Pancreas (tissue), 10 donors: ENCODE measurements at regions not wholly inside any gene's neighbourhood (a gene's known extent, or its start where the extent isn't known, plus 50 kb on each side); places are given as distances from the start of the nearest gene placed in this dataset.
"Not testable (repeated sequence)": the region's sequence is repeated elsewhere in the genome, so short reads cannot be mapped to it uniquely, and the experiment has no call there.

Experiments
- ATAC-seq, 4 donors: fragments of 200-7000 bp; cut with Tn5 transposase; one replicate each; pipeline versions ENCODE4 v1.8.0 to v1.9.1; 2020; ENCODE audit warnings: mild to moderate bottlenecking in 4 of 4, moderate library complexity in 4 of 4
- DNase-seq, 6 donors: peaks; one replicate each; pipeline ENCODE4 v3.0.0-alpha.2; 2020
- FAIRE-seq: peaks from 2 replicates; lab custom pipeline; 2012; peaks lifted over from hg19 to GRCh38; lab: Jason Lieb, UNC
- H3K27ac ChIP-seq, 4 donors: fragments of 200-600 bp; sonication (generic); 1 replicate in 3 of 4; 2 replicates in 1 of 4; pipeline versions ENCODE4 v1.5.0 to v1.8.0; 2020
- H3K27me3 ChIP-seq, 4 donors: fragments of 200-600 bp; one replicate each; pipeline ENCODE4 v1.8.0; 2021
- H3K36me3 ChIP-seq, 3 donors: fragments of 200-600 bp; sonication (generic) in 1 of 3; one replicate each; pipeline versions ENCODE4 v1.5.0 to v1.8.0; 2020 to 2021
- H3K4me1 ChIP-seq, 3 donors: fragments of 200-600 bp; one replicate each; pipeline ENCODE4 v1.8.0; 2021
- H3K4me3 ChIP-seq, 4 donors: fragments of 200-600 bp; sonication (generic) in 2 of 4; one replicate each; pipeline versions ENCODE4 v1.5.0 to v1.8.0; 2020 to 2021
- H3K9me3 ChIP-seq, 4 donors: fragments of 200-600 bp; one replicate each; pipeline ENCODE4 v1.8.0; 2021
- WGBS, 2 donors: extraction: QIAGEN DNeasy Blood & Tissue Kit; methylation state at CpG; one replicate each; pipeline ENCODE4 v1.1.7; 2013; 5-methylcytosine and 5-hydroxymethylcytosine counted together
- intact Hi-C, 3 donors: fragments of 100-400 bp; cut with DNase I; formaldehyde crosslinking; loops; one replicate each; pipeline versions ENCODE4 v1.11.1 to v1.14.2; 2022
- TF ChIP-seq, protein P1 (sequence below), 4 donors: fragments of 200-600 bp; sonication (generic) in 3 of 4; IDR thresholded peaks; one replicate each; pipeline versions ENCODE4 v1.5.0 to v1.8.0; 2021; ENCODE audit warnings: antibody characterized with exemption in 4 of 4
- donor health status: healthy with polysubstance abuse.
- donor health status: DM: no; HTN: no; CAD: no; lungs with moderate emphysema.
- donor health status: DM: no; HTN: no; CAD: no.
- donor health status: control.
- donor health status: control.
- donor health status: Bipolar disorder and iron deficiency.
- donor health status: DM: yes; HTN: yes; CAD: no.
- donor health status: DM: no; HTN: no; CAD: no.
- donor health status: DM: no; HTN: no; CAD: no.
- donor health status: DM: yes; HTN: yes; CAD: no.

DNA sequence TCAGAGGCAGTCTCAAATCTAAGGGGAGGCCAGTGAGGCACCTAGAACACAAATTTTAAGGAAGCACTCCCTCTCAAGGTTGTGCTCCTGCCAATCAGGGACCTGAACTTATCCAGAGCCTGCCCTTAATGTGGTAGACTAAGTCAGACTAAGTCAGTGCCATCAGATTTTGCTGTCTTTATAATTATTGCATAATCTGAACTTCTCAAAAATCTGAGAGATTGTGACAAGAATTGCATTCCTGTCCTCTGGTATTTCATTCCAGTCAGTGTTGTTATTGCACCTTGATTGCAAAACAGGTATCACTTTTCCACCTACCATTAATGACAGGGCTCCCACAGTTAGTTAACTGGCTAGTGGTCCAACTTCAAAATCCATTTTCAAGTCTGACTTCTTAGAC is 197.1 kb upstream of the HCN1 start:
- no peaks in the 10 kb centered on the region for H3K27me3 ChIP-seq
- no peak for ATAC-seq
- intact Hi-C loops: no loop called here

DNA sequence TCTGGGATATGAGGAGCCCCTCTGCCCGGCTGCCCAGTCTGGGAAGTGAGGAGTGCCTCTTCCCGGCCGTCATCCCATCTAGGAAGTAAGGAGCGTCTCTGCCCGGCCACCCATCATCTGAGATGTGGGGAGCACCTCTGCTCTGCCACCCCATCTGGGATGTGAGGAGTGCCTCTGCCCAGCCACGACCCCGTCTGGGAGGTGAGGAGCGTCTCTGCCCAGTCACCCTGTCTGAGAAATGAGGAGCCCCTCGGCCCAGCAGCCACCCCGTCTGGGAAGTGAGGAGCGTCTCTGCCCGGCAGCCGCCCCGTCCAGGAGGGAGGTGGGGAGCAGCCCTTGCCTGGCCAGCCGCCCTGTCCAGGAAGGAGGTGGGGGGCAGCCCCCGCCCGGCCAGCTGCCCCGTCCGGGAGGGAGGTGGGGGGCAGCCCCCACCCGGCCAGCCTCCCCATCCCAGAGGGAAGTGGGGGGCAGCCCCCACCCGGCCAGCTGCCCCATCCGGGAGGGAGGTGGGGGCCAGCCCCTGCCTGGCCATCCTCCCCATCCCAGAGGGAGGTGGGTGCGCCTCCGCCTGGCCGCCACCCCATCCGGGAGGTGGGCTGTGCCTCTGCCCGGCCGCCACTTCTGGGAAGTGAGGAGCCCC is 194.4 kb upstream of the HCN1 start:
- H3K9me3 ChIP-seq, H3K27ac ChIP-seq, H3K27me3 ChIP-seq, H3K4me3 ChIP-seq, FAIRE-seq, ATAC-seq, intact Hi-C loops, H3K4me1 ChIP-seq, H3K36me3 ChIP-seq: not testable (repeated sequence)
- DNase-seq: peak in 2 of 6 donors; percentile 11 to 70
- 84 to 86% methylated on average over 19 to 28 of the region's 28 CpGs for WGBS, 2 donors

More for the DNA sequence above, 197.1 kb upstream of the HCN1 start:
- Histone ChIP-seq H3K4me3 (no peak overlapping the region), H3K27ac (no peak overlapping the region), H3K9me3 (no peaks in the 10 kb centered on the region), H3K36me3 (no peaks in the 10 kb centered on the region), H3K4me1 (no peaks in the 10 kb centered on the region)
- no peak for DNase-seq
- no peak for FAIRE-seq
- TF ChIP-seq, protein P1, sequence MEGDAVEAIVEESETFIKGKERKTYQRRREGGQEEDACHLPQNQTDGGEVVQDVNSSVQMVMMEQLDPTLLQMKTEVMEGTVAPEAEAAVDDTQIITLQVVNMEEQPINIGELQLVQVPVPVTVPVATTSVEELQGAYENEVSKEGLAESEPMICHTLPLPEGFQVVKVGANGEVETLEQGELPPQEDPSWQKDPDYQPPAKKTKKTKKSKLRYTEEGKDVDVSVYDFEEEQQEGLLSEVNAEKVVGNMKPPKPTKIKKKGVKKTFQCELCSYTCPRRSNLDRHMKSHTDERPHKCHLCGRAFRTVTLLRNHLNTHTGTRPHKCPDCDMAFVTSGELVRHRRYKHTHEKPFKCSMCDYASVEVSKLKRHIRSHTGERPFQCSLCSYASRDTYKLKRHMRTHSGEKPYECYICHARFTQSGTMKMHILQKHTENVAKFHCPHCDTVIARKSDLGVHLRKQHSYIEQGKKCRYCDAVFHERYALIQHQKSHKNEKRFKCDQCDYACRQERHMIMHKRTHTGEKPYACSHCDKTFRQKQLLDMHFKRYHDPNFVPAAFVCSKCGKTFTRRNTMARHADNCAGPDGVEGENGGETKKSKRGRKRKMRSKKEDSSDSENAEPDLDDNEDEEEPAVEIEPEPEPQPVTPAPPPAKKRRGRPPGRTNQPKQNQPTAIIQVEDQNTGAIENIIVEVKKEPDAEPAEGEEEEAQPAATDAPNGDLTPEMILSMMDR (IDR thresholded peaks at IDR 0.05): no peak

DNA sequence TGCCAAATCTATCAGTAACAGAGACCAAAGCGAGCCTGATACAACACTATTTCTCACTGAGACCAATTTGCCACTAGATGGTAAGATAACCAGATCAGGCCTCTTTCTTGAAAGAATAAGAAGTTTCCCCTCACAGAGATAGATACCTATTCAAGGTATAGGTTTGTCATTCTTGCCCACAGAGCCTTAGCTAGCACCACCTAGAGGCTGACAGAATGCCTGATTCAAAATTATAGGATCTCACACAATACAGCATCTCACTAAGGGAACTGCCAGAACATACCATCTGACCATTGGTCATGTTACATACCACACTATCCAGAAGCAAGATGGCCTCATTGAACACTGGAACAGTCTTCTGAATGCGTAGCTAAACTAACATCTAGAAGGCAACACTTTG is 166.6 kb upstream of the HCN1 start:
- no peak overlapping the region for H3K27ac ChIP-seq
- no peaks in the 10 kb centered on the region for H3K27me3 ChIP-seq
- intact Hi-C loops: no loop called here
- no peaks in the 10 kb centered on the region for H3K36me3 ChIP-seq
- H3K9me3 ChIP-seq: no peaks in the 10 kb centered on the region
- no peak for DNase-seq
- FAIRE-seq: no peak
- no peaks in the 10 kb centered on the region for H3K4me1 ChIP-seq
- TF ChIP-seq, protein P1 (IDR thresholded peaks at IDR 0.05): no peak
- no peak overlapping the region for H3K4me3 ChIP-seq
- ATAC-seq: no peak
- WGBS, 2 donors: 15 to 25% methylated on average over 2 of the region's 2 CpGs

DNA sequence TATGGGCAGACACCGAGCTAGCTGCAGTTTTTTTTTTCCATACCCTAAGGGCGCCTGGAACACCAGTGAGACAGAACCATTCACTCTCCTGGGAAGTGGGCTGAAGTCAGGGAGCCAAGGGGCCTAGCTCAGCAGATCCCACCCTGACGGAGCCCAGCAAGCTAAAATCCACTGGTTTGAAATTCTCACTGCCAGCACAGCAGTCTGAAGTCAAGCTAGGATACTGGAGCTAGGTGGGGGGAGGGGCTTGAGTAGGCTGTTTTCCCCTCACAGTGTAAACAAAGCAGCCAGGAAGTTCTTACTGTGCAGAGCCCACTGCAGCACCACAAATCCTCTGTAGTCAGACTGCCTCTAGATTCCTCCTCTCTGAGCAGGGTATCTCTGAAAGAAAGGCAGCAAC is 151.7 kb upstream of the HCN1 start:
- DNase-seq (no peak), ATAC-seq (no peak), FAIRE-seq (no peak)
- TF ChIP-seq, protein P1 (IDR thresholded peaks at IDR 0.05): no peak
- H3K4me3 ChIP-seq: no peak overlapping the region
- WGBS, 2 donors: 28 to 43% methylated on average over 3 of the region's 3 CpGs
- H3K9me3 ChIP-seq: no peaks in the 10 kb centered on the region
- no peaks in the 10 kb centered on the region for H3K4me1 ChIP-seq
- H3K27me3 ChIP-seq: no peaks in the 10 kb centered on the region
- H3K27ac ChIP-seq: no peak overlapping the region
- intact Hi-C loops: no loop called here
- H3K36me3 ChIP-seq: no peaks in the 10 kb centered on the region

DNA sequence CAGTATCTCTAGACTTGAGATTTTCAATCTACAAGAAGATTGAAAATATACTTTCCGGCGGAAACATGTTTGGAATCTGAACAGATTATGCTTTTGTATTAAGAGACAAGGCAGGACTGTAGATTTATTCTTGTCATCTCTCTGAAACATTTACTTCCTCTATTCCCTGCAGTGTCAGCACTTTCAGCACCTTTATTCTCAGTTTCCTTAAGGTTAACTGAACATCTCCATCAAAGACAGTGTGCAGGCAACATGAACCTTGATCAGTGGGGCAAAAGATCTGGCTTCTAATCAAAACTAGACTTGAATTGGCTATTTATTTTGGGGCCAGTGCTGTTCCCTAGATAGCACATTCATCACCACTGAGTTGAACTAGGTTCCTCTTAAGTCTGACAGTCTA is 129.9 kb upstream of the HCN1 start:
- H3K9me3 ChIP-seq: no peaks in the 10 kb centered on the region
- intact Hi-C loops: no loop called here
- H3K36me3 ChIP-seq: no peaks in the 10 kb centered on the region
- ATAC-seq: no peak
- TF ChIP-seq, protein P1 (IDR thresholded peaks at IDR 0.05): no peak
- no peak for FAIRE-seq
- H3K27me3 ChIP-seq: no peaks in the 10 kb centered on the region
- H3K27ac ChIP-seq: no peak overlapping the region
- no peaks in the 10 kb centered on the region for H3K4me1 ChIP-seq
- no peak overlapping the region for H3K4me3 ChIP-seq
- DNase-seq: no peak
- WGBS, 2 donors: 81 to 86% methylated on average over 2 of the region's 2 CpGs
